Kidney epithelial cell (primary cell): ENCODE measurements at regions not wholly inside any gene's neighbourhood (a gene's known extent, or its start where the extent isn't known, plus 50 kb on each side); places are given as distances from the start of the nearest gene placed in this dataset.

ENCODE experiments used
- DNase-seq: peaks from one replicate; pipeline ENCODE4 v3.0.0-alpha.2; 2010; ENCODE audit warnings: low read depth
- H3K27me3 ChIP-seq: 2 replicates; pipeline ENCODE4 v1.6.0; 2011; ENCODE audit warnings: low read length; ENCODE audit not compliant: control insufficient read depth, insufficient read depth
- H3K36me3 ChIP-seq: 2 replicates; pipeline ENCODE4 v1.5.1; 2011; ENCODE audit warnings: low read length; ENCODE audit not compliant: control insufficient read depth, insufficient read depth
- H3K4me3 ChIP-seq: 2 replicates; pipeline ENCODE4 v1.5.1; 2011; ENCODE audit warnings: low read depth, mild to moderate bottlenecking, control low read depth, low read length
- CTCF ChIP-seq: IDR thresholded peaks from 2 replicates; pipeline ENCODE4 v1.5.1; 2011; ENCODE audit warnings: mild to moderate bottlenecking, moderate library complexity, low read length, control low read depth, inconsistent platforms; ENCODE audit not compliant: insufficient read depth, poor library complexity, severe bottlenecking

GRCh38 chr5:93327605-93328004 lies 253.4 kb downstream of the NR2F1-AS1 start:
- DNase-seq = no peak
- no peak overlapping the region for H3K4me3 ChIP-seq
- H3K36me3 ChIP-seq = no peaks in the 10 kb centered on the region
- no peak for TF ChIP-seq CTCF
- no peaks in the 10 kb centered on the region for H3K27me3 ChIP-seq

DNA sequence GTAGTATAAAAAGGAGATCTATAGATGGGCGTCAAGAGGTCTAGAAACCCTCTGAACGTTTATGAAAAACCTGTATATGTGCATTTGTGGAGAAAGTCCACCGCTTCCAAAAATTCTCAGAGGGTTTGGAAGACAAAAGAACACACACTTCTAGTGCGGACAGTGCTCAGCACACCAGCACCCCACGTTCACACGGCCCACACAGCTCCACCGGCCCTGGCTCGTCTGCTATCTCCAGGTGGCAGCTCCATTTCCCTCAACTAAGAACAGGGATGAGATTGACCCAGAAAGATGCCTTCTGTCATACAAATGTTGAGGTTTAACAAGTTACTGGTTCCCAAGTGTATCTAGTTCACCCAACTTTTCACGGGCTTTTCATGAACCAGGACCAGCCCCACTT lies 255.1 kb downstream of the NR2F1-AS1 start:
- no peak for TF ChIP-seq CTCF
- Histone ChIP-seq H3K36me3 (no peaks in the 10 kb centered on the region), H3K4me3 (no peak overlapping the region), H3K27me3 (no peaks in the 10 kb centered on the region)
- DNase-seq = no peak

DNA sequence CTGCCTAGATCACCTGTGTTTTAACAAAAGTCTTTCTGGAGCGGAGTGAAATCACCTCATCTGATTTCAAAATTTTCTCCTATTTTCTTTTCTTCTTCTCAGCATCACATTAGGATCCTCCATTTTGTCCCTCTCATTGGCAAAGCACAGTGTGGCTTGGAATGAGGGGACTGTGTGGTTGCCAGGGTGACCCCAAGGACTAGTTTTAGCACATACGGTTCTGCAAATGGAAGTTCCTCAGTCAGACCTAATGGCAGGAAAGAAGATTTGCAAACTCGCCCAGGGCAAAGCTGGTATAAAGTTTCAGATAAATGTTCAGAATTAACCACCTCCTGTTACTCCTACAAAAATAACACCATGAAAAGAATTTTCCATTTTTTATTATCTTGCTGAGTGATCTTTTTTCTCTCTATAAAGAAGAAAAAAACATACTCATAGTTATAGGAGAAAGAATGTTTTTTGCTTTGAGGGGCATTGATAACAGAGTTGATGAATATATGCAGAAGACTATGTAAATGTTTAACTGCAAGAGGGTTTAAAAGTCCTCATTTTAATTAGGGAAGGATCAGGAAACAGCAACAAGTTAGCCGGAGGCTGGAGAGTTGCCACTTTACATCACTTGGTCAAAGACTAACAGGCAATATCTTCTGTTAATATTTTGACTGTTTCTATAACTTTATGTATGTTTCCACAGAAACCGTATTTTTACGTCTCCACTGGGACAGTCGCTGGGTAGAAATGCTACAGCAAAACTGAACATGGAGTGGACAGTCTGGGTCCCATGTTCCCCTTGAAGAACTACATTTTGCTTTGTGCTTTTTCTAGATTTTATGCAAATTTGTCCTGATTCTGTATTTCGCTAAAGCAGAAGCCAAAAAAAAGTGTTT lies 257.8 kb downstream of the NR2F1-AS1 start:
- no peak for DNase-seq
- TF ChIP-seq CTCF = no peak

DNA sequence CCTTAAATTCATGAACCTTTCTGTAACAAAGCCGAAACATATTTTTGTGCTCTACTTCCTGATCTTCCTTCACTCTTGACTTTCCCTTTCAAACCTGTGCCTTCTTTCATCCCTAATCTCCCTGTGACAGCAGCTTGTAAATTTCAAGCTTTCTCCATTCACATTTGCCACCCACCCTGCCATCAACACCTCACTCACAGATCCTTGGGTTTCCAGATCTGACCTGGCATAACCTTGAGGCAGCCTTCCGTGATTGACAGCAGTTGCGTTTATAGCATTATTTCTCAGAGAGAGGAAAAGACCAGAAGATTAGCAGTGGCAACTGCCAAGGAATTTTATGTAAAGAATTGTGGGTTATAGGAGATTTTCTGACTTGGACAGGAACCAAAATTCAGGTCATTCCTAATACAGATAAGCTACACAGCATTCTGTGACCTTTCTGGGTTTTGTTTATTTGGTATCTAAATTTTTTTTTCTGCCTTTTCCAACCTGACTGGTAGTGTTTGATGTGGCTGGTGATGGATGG lies 260.0 kb downstream of the NR2F1-AS1 start:
- TF ChIP-seq CTCF = no peak
- H3K36me3 ChIP-seq = no peaks in the 10 kb centered on the region
- no peak overlapping the region for H3K4me3 ChIP-seq
- H3K27me3 ChIP-seq = no peaks in the 10 kb centered on the region
- DNase-seq = no peak

More for the DNA sequence above, 257.8 kb downstream of the NR2F1-AS1 start:
- Histone ChIP-seq H3K36me3 (no peaks in the 10 kb centered on the region), H3K27me3 (no peaks in the 10 kb centered on the region), H3K4me3 (no peak overlapping the region)

GRCh38 chr5:93313672-93314071 lies 267.3 kb downstream of the NR2F1-AS1 start:
- Histone ChIP-seq H3K4me3 (no peak overlapping the region), H3K27me3 (no peaks in the 10 kb centered on the region), H3K36me3 (no peaks in the 10 kb centered on the region)
- no peak for DNase-seq
- TF ChIP-seq CTCF = no peak
